CD4-positive, alpha-beta T cell treated with Interleukin-1 beta for 1 hour (primary cell): ENCODE measurements at regions not wholly inside any gene's neighbourhood (a gene's known extent, or its start where the extent isn't known, plus 50 kb on each side); places are given as distances from the start of the nearest gene placed in this dataset.
"Not testable (repeated sequence)": the region's sequence is repeated elsewhere in the genome, so short reads cannot be mapped to it uniquely, and the experiment has no call there.

Source experiments
- DNase-seq, 2 donors: peaks; one replicate each; pipeline ENCODE4 v3.0.0-alpha.2; 2020 to 2022

GRCh38 chr14:86943391-86944365 lies 1049.3 kb downstream of the GALC start:
- DNase-seq: no peak

- DNase-seq: no peak
These were observed 1050.0 kb downstream of the GALC start for GRCh38 chr14:86942936-86943335.

- DNase-seq: no peak
These were observed 1052.9 kb downstream of the GALC start for GRCh38 chr14:86940106-86940505.

- no peak for DNase-seq
These were observed 1054.7 kb downstream of the GALC start for GRCh38 chr14:86938320-86938719.

GRCh38 chr14:86936556-86936955 lies 1056.4 kb downstream of the GALC start:
- DNase-seq: no peak

- DNase-seq: no peak
These were observed 1057.6 kb downstream of the GALC start for GRCh38 chr14:86935241-86935885.

- DNase-seq: no peak
These were observed 1058.9 kb downstream of the GALC start for GRCh38 chr14:86933958-86934595.

- DNase-seq: no peak
These were observed 1059.5 kb downstream of the GALC start for GRCh38 chr14:86933460-86933859.

- DNase-seq: no peak
These were observed 1077.6 kb downstream of the GALC start for GRCh38 chr14:86915406-86915805.

GRCh38 chr14:86912709-86913108 lies 1080.3 kb downstream of the GALC start:
- no peak for DNase-seq

GRCh38 chr14:86911486-86911885 lies 1081.5 kb downstream of the GALC start:
- no peak for DNase-seq

GRCh38 chr14:86905386-86905926 lies 1087.5 kb downstream of the GALC start:
- not testable (repeated sequence) for DNase-seq

GRCh38 chr14:86902176-86902950 lies 1090.6 kb downstream of the GALC start:
- no peak for DNase-seq

GRCh38 chr14:86897704-86898513 lies 1095.1 kb downstream of the GALC start:
- DNase-seq: no peak

- DNase-seq: no peak
These were observed 1095.8 kb downstream of the GALC start for GRCh38 chr14:86897224-86897623.

GRCh38 chr14:86896701-86897100 lies 1096.3 kb downstream of the GALC start:
- DNase-seq: no peak

- no peak for DNase-seq
These were observed 1100.6 kb downstream of the GALC start for GRCh38 chr14:86892152-86892956.

GRCh38 chr14:86885280-86885679 lies 1107.7 kb downstream of the GALC start:
- DNase-seq: no peak

- DNase-seq: no peak
These were observed 1108.5 kb downstream of the GALC start for GRCh38 chr14:86884498-86884897.

GRCh38 chr14:86882818-86883217 lies 1110.2 kb downstream of the GALC start:
- no peak for DNase-seq

GRCh38 chr14:86865934-86866333 lies 1127.0 kb downstream of the GALC start:
- DNase-seq: no peak
